Activated CD4-positive, alpha-beta memory T cell treated with anti-CD3 and anti-CD28 coated beads for 36 hours (primary cell): ENCODE measurements at regions not wholly inside any gene's neighbourhood (a gene's known extent, or its start where the extent isn't known, plus 50 kb on each side); places are given as distances from the start of the nearest gene placed in this dataset.

Source experiments
- CTCF ChIA-PET: fragments of 350-600 bp; sonication (Branson Sonifier 250); formaldehyde crosslinking; loops from one replicate; lab custom pipeline; 2021; ENCODE audit warnings: antibody characterized with exemption, inconsistent platforms; lab: Charles Lee
- POLR2A ChIA-PET: fragments of 350-600 bp; sonication (Branson Sonifier 250); formaldehyde crosslinking; loops from one replicate; lab custom pipeline; 2021; ENCODE audit warnings: antibody characterized with exemption; lab: Charles Lee
- DNase-seq: peaks from one replicate; pipeline ENCODE4 v3.0.0-alpha.2; 2020
- H3K27ac Mint-ChIP-seq: one replicate; pipeline ENCODE4 v1.8.0; 2021; ENCODE audit warnings: mixed read lengths
- H3K27me3 Mint-ChIP-seq: one replicate; pipeline ENCODE4 v1.8.0; 2021; ENCODE audit warnings: mixed read lengths
- H3K36me3 Mint-ChIP-seq: one replicate; pipeline ENCODE4 v1.8.0; 2021; ENCODE audit warnings: mixed read lengths
- H3K4me1 Mint-ChIP-seq: one replicate; pipeline ENCODE4 v1.8.0; 2021; ENCODE audit warnings: low read depth, mixed read lengths
- H3K4me3 Mint-ChIP-seq: one replicate; pipeline ENCODE4 v1.8.0; 2021; ENCODE audit warnings: mild to moderate bottlenecking, mixed read lengths
- H3K9me3 Mint-ChIP-seq: one replicate; pipeline ENCODE4 v1.8.0; 2021; ENCODE audit warnings: mixed read lengths
- intact Hi-C: fragments of 100-400 bp; cut with micrococcal nuclease; formaldehyde crosslinking; loops from one replicate; pipeline ENCODE4 v1.15.1; 2023

DNA sequence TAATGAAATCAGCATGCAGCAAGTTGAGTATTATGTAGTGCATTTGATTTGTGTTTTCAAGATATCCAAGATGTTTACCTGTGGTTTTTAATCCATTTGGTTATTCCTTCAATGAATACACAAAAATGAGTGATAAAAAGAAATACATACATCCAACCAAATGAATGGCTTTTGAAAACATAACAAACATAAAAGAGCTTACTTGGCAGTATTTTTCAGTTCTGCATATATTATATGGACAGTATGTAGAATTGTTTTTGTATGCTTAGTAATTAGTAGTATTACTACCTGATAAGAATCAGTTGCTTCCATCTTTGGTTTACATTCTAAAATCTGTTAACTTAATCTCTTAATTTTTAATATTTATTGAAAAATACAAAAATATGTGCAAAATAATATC, 908.9 kb upstream of the AGA start:
- POLR2A ChIA-PET, result no interaction called here
- intact Hi-C loops, result no loop called here

DNA sequence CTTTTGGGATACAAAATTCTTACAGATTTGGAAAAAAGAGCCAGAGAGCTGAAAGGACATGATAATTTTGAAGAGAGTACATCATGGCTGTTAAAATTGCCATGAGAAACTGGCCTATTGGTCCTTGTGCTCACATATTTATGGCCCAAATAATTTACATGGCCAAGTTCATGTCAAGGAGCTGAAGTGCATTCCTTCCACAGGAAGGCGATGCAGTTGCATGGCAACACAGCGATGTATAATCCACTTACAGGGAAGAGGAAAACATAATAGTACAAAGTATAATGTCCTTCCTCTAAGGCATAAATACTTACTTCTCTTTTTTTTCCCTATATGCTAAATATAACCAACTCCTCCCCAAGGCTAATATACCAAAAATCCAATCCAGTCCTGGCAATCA, 914.5 kb upstream of the AGA start:
- intact Hi-C loops, result no loop called here
- POLR2A ChIA-PET, result no interaction called here
- no peaks in the 10 kb centered on the region for H3K36me3 Mint-ChIP-seq

More for the DNA sequence above, 908.9 kb upstream of the AGA start:
- CTCF ChIA-PET, result no interaction called here
- Mint-ChIP-seq H3K36me3 (no peaks in the 10 kb centered on the region), H3K4me3 (no peak overlapping the region), H3K4me1 (no peaks in the 10 kb centered on the region), H3K27me3 (no peaks in the 10 kb centered on the region), H3K27ac (no peak overlapping the region), H3K9me3 (peaks cover 2% of the 10 kb centered on the region)
- no peak for DNase-seq

DNA sequence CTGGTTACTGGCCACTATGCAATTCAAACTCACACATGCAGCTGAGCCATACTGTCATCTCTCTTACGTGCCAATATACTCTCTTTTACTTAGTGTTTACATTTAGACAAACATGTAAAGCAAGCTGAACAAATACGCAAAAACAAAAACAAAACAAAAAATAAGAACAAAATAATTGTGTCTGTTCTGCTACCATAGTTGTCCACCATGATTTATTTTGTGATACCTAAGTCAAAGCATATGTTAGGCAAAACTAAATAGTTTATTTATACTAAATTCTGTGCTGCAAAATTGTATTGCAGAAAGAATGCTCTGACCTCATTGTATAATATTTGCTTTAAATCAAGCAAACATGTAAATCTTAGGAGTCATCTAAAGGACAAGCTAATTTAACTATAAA, 943.2 kb upstream of the AGA start:
- Mint-ChIP-seq H3K4me3 (no peak overlapping the region), H3K27me3 (no peaks in the 10 kb centered on the region), H3K27ac (no peak overlapping the region), H3K36me3 (no peaks in the 10 kb centered on the region), H3K4me1 (no peaks in the 10 kb centered on the region), H3K9me3 (peaks cover 12% of the 10 kb centered on the region)
- DNase-seq, result no peak
- intact Hi-C loops, result no loop called here
- CTCF ChIA-PET, result no interaction called here
- POLR2A ChIA-PET, result no interaction called here

More for the DNA sequence above, 914.5 kb upstream of the AGA start:
- DNase-seq, result no peak
- Mint-ChIP-seq H3K9me3 (no peaks in the 10 kb centered on the region), H3K27me3 (no peaks in the 10 kb centered on the region), H3K27ac (no peak overlapping the region), H3K4me3 (no peak overlapping the region), H3K4me1 (no peaks in the 10 kb centered on the region)
- CTCF ChIA-PET, result no interaction called here

DNA sequence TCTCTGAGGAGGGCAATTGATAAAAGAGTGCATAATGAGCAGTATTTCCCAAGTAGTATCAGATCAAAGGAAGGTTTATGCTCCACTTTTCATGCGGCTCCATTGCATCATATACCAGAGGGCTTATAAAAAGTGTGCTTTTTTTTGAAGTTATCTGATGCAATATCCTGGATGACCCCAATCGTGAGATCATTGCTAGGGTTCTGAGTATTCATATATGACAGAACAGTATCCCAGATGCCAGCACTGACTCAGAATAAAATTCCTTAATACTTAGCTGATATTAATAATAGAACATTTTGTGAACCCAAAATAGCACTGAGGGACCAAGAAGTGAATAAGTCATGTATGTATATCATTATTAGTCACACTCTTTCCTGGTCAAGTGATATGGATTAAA, 945.5 kb upstream of the AGA start:
- no peaks in the 10 kb centered on the region for H3K27me3 Mint-ChIP-seq
- H3K36me3 Mint-ChIP-seq, result no peaks in the 10 kb centered on the region
- no peak for DNase-seq
- ChIA-PET CTCF (no interaction called here), POLR2A (no interaction called here)
- H3K4me3 Mint-ChIP-seq, result no peak overlapping the region
- intact Hi-C loops, result no loop called here
- no peaks in the 10 kb centered on the region for H3K4me1 Mint-ChIP-seq
- peaks cover 12% of the 10 kb centered on the region for H3K9me3 Mint-ChIP-seq
- no peak overlapping the region for H3K27ac Mint-ChIP-seq

DNA sequence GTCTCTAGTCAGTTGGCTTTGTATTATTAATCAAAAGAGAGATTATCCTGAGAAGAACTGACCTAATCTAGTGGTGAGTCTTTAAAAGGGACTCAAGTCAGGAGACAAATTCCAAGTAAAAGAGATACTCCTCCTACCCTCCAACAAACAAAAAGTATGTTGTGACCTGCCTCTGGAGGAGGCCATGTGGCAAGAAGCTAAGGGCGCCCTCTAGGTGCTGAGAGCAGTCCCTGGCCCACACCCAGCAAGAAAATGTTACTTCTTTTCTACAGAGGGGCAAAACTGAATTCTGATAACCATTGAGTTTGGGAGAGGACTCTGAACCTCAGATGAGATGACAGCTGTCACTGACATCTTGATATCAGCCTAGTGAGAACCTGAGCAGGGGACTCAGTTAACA, 953.6 kb upstream of the AGA start:
- no peak overlapping the region for H3K4me3 Mint-ChIP-seq
- ChIA-PET CTCF (no interaction called here), POLR2A (no interaction called here)
- DNase-seq, result no peak
- H3K4me1 Mint-ChIP-seq, result no peaks in the 10 kb centered on the region
- peaks cover 12% of the 10 kb centered on the region for H3K9me3 Mint-ChIP-seq
- H3K27ac Mint-ChIP-seq, result no peak overlapping the region
- H3K27me3 Mint-ChIP-seq, result no peaks in the 10 kb centered on the region
- no peaks in the 10 kb centered on the region for H3K36me3 Mint-ChIP-seq
- intact Hi-C loops, result no loop called here

DNA sequence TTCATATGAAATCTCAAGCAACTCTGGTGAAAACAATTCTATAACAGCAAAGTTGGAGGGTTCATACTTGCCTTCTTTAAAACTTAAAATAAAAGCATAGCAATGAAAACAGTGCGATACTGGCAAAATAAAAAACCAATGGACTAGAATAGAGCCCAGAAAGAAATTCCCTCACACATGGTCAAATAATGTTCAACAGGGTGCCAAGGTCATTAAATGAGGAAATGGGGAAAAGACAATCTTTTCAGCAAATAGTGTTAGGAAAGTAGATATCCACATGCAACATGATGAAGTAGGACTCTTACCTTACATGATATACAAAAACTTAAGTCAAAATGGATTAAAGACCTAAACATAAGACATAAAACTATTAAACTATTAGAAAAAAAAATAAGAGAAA, 970.2 kb upstream of the AGA start:
- POLR2A ChIA-PET, result no interaction called here
- intact Hi-C loops, result no loop called here

DNA sequence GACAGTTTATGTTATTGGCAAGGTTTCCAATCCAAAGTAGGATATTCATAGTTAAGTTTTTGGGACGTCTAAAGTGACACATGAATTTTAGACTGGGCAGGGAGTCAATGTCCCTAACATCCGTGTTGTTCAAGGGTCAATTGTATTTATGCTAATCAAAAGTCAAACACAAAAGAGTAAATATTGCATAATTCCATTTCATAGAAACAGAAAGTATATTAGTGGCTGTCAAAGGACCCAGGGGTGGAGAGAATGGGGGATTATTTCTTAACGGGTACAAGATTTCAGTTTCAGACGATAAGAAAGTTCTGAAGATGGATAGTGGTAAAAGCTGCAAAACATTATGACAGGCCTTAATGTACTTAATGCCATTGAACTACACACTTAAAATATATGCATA, 971.8 kb upstream of the AGA start:
- DNase-seq, result no peak
- CTCF ChIA-PET, result no interaction called here
- no peak overlapping the region for H3K4me3 Mint-ChIP-seq
- no peaks in the 10 kb centered on the region for H3K27me3 Mint-ChIP-seq
- H3K4me1 Mint-ChIP-seq, result no peaks in the 10 kb centered on the region
- intact Hi-C loops, result no loop called here
- no peak overlapping the region for H3K27ac Mint-ChIP-seq
- POLR2A ChIA-PET, result no interaction called here
- no peaks in the 10 kb centered on the region for H3K9me3 Mint-ChIP-seq
- H3K36me3 Mint-ChIP-seq, result no peaks in the 10 kb centered on the region

More for the DNA sequence above, 970.2 kb upstream of the AGA start:
- CTCF ChIA-PET, result no interaction called here
- Mint-ChIP-seq H3K9me3 (no peaks in the 10 kb centered on the region), H3K4me1 (no peaks in the 10 kb centered on the region), H3K27me3 (no peaks in the 10 kb centered on the region), H3K4me3 (no peak overlapping the region), H3K27ac (no peak overlapping the region), H3K36me3 (no peaks in the 10 kb centered on the region)
- DNase-seq, result no peak

DNA sequence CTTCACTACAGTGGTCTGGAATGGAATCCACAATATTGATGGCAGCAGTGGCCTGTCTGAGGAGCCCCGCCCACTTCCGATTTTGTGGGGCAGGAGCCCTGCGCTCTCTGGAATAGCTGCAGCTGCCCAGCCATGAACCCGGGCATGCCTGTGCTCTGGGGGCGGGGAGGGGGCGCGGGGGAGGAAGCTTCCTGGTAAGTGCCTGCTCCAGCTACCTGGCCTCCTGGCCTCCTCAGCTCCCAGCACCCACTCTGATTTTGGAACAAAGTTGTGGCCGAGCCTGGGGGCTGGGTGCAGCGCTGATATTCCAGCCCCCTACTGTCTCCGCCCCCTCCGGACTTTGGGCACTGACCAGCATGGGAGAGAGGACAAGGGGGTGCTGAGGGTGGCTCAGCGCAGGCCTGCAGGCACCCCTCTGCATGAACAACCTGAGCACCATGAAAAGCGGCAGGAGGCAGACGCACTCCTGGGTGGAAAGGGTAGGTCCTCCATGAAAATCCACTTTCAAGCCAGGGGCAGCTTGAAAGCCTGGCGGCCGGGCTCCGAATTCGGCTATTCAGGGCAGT, 972.7 kb upstream of the AGA start:
- Mint-ChIP-seq H3K27ac (no peak overlapping the region), H3K4me3 (no peak overlapping the region), H3K36me3 (no peaks in the 10 kb centered on the region), H3K9me3 (no peaks in the 10 kb centered on the region), H3K27me3 (no peaks in the 10 kb centered on the region), H3K4me1 (no peaks in the 10 kb centered on the region)
- ChIA-PET POLR2A (no interaction called here), CTCF (no interaction called here)
- intact Hi-C loops, result no loop called here
- no peak for DNase-seq

DNA sequence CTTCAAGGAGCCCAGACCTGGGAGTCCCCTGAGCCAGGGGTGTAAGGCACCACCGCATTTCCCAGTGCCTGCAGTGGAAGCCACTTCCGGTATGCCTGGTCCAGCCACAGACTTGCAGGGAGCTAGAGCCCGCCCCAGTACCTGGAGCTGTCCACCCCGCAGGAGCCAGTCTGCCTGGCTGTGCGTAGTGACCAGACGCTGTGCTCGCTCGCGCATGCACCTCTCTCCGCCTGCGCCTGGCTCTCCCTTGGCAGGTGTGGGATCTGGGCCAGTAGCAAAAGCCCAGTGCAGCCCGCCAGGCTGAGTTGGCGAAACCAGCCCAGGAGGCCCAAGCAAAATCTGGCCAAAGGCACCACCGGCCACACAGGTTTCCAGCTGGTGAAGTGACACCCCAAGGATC, 973.7 kb upstream of the AGA start:
- H3K4me1 Mint-ChIP-seq, result no peaks in the 10 kb centered on the region
- CTCF ChIA-PET, result no interaction called here
- no peaks in the 10 kb centered on the region for H3K36me3 Mint-ChIP-seq
- POLR2A ChIA-PET, result no interaction called here
- no peak for DNase-seq
- H3K9me3 Mint-ChIP-seq, result no peaks in the 10 kb centered on the region
- no peaks in the 10 kb centered on the region for H3K27me3 Mint-ChIP-seq
- intact Hi-C loops, result no loop called here
- no peak overlapping the region for H3K27ac Mint-ChIP-seq
- H3K4me3 Mint-ChIP-seq, result no peak overlapping the region

DNA sequence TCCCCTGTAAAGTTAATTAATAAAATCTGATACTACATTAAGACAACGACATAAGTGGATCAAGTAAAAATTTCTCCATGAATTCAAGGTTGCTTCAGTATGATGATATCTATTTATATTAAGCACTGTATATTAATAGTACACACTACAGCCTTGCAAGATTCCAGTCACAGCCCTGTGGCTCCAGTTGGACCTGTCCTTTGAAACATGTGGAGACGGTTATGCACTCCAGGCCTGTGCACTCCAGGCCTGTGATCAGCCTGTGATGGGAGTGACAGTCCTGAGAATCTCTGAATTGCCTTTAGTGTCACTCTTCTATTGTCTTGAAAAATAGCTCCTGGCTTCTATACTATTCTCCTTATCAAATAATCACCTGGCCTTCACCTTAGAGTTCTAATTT, 981.1 kb upstream of the AGA start:
- intact Hi-C loops, result no loop called here
- H3K27me3 Mint-ChIP-seq, result no peaks in the 10 kb centered on the region
- no peak for DNase-seq

DNA sequence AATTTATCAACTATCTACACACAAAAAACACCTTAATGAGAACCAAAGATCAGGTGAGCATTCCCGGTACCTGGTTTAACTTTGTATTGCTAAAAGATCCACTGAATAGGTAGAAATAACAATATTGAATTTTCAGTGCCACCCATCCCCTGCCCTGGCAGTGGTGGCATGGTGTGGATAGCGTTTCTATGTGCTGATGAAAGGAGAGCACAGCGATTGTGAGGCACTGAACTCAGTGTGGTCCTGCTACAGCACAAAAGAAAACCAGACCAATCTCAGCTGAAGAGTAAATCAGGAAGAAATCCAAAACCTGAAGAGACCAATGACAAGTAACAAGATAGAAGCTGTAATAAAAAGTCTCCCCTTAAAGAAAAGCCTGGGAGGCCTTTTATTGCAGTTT, 984.6 kb upstream of the AGA start:
- intact Hi-C loops, result no loop called here
- no peaks in the 10 kb centered on the region for H3K4me1 Mint-ChIP-seq
- H3K9me3 Mint-ChIP-seq, result peaks cover under 1% of the 10 kb centered on the region
- ChIA-PET CTCF (no interaction called here), POLR2A (no interaction called here)
- no peak for DNase-seq
- no peak overlapping the region for H3K4me3 Mint-ChIP-seq
- no peaks in the 10 kb centered on the region for H3K27me3 Mint-ChIP-seq
- H3K27ac Mint-ChIP-seq, result no peak overlapping the region
- H3K36me3 Mint-ChIP-seq, result no peaks in the 10 kb centered on the region

More for the DNA sequence above, 981.1 kb upstream of the AGA start:
- H3K4me3 Mint-ChIP-seq, result no peak overlapping the region
- H3K36me3 Mint-ChIP-seq, result no peaks in the 10 kb centered on the region
- no peaks in the 10 kb centered on the region for H3K4me1 Mint-ChIP-seq
- H3K27ac Mint-ChIP-seq, result no peak overlapping the region
- H3K9me3 Mint-ChIP-seq, result no peaks in the 10 kb centered on the region
- ChIA-PET POLR2A (no interaction called here), CTCF (no interaction called here)

DNA sequence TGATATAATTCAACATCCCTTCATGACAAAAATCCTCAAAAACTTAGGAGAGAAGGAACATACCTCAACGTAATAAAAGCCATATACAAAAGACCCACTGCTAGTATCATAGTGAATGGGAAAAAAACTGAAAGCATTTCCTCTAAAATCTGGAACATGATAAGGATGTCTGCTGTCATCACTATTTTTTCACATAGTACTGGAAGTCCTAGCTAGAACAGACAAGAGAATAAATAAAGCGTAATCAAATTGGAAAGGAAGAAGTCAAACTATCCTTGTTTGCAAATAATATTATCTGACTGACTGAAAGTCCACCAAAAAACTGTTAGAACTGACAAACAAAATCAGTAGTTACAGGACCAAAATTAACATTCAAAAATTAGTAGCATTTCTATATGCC, 985.4 kb upstream of the AGA start:
- Mint-ChIP-seq H3K27me3 (no peaks in the 10 kb centered on the region), H3K36me3 (no peaks in the 10 kb centered on the region), H3K4me3 (no peak overlapping the region), H3K4me1 (no peaks in the 10 kb centered on the region), H3K9me3 (peaks cover 2% of the 10 kb centered on the region), H3K27ac (no peak overlapping the region)
- ChIA-PET POLR2A (no interaction called here), CTCF (no interaction called here)
- DNase-seq, result no peak
- intact Hi-C loops, result no loop called here

DNA sequence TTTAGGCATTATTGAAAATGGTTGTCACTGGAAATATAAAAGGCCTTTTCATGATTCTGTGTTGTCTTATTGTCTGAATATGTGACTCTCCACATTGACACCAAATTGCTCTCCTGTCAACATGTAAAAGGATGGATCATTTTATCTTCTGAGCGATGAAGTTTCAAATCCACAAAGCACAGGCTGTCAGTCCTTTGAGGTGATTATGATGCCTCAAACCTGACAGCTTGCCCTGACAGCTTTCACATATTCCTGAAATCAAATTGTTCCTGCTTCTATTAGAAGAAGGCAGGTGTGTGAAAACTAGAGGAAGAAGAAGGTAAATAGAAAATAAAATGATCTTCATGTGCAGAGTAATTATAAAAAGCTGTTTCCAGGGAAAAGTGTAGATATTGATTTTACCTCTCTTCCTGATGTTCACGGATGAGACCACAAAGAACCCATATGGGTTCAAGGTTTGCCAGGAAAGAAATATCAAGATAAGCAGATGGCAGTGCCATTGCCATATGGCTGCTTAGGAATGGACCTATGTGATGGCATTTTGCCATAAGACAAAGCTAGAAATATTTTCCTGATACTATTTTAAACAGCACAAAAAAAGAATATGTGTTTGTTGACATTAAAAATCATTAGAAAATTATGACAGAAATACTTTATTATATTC, 1006.3 kb upstream of the AGA start:
- CTCF ChIA-PET, result no interaction called here
- no peaks in the 10 kb centered on the region for H3K36me3 Mint-ChIP-seq

More for the DNA sequence above, 1006.3 kb upstream of the AGA start:
- Mint-ChIP-seq H3K9me3 (peaks cover 4% of the 10 kb centered on the region), H3K4me3 (no peak overlapping the region), H3K4me1 (no peaks in the 10 kb centered on the region), H3K27me3 (no peaks in the 10 kb centered on the region), H3K27ac (no peak overlapping the region)
- DNase-seq, result no peak
- POLR2A ChIA-PET, result no interaction called here
- intact Hi-C loops, result no loop called here
